ENCODE measurements at regions not wholly inside any gene's neighbourhood (a gene's known extent, or its start where the extent isn't known, plus 50 kb on each side); places are given as distances from the start of the nearest gene placed in this dataset.

- no peak overlapping the region for H2BK15ac ChIP-seq (ENCODE audit: low read depth, low read length)
- no peak overlapping the region for H2BK5ac ChIP-seq (ENCODE audit: insufficient read length, low read length)
- no peak overlapping the region for H3K18ac ChIP-seq (ENCODE audit: insufficient read length, low read depth, low read length)
- H3K4me1 ChIP-seq (ENCODE audit: insufficient read depth, low read length) = no peaks in the 10 kb centered on the region
- no peaks in the 10 kb centered on the region for H3K79me2 ChIP-seq (ENCODE audit: insufficient read depth, low read length)
- no peak for TF ChIP-seq CTCF (conservative IDR thresholded peaks at IDR 0.05)
- no peak overlapping the region for H2AFZ ChIP-seq (ENCODE audit: low read length)
- H3K4ac ChIP-seq (ENCODE audit: low read depth, low read length) = no peak overlapping the region
- WGBS (ENCODE audit: extremely low coverage, insufficient read length, low lambda C conversion rate) = no CpG with 5 or more reads among the region's 8 CpGs
- H3K79me1 ChIP-seq (ENCODE audit: insufficient read depth, low read depth, low read length, poor library complexity, severe bottlenecking) = no peaks in the 10 kb centered on the region
- no peak overlapping the region; a peak in 1 of 7 replicates for H3K27ac Mint-ChIP-seq
- H3K27me3 Mint-ChIP-seq (ENCODE audit: low read depth) = peaks cover 82% of the 10 kb centered on the region
- H2BK20ac ChIP-seq (ENCODE audit: low read depth, low read length, poor library complexity, severe bottlenecking) = no peak overlapping the region
- H3K56ac ChIP-seq (ENCODE audit: insufficient read length, low read depth, low read length) = no peak overlapping the region
- H3K4me2 ChIP-seq (ENCODE audit: insufficient read depth, insufficient read length, low read length) = no peak overlapping the region
- no peak overlapping the region for H2AK5ac ChIP-seq (ENCODE audit: insufficient read length, low read length)
- no peaks in the 10 kb centered on the region for H4K20me1 ChIP-seq (ENCODE audit: control insufficient read depth, insufficient read depth, insufficient read length)
- no peaks in the 10 kb centered on the region for H3K9me3 ChIP-seq (ENCODE audit: control insufficient read depth, low read depth, low read length)
- H3T11ph ChIP-seq (ENCODE audit: low read length) = no peak overlapping the region
- no peak overlapping the region for H3K4me3 Mint-ChIP-seq
- no peak for DNase-seq
- H4K5ac ChIP-seq (ENCODE audit: insufficient read length, low read depth, low read length) = no peak overlapping the region
- H4K8ac ChIP-seq (replicated peaks; ENCODE audit: insufficient read length, low read depth, low read length) = no peak overlapping the region
- no peak overlapping the region for H4K91ac ChIP-seq (ENCODE audit: insufficient read length, low read depth, low read length)
- no peak overlapping the region for H3K27ac ChIP-seq (ENCODE audit: insufficient read length, low read depth, low read length)
- H2BK120ac ChIP-seq (ENCODE audit: low read depth, low read length, poor library complexity, severe bottlenecking) = no peak overlapping the region
- no peak overlapping the region for H3K23ac ChIP-seq (ENCODE audit: insufficient read length, low read depth, low read length)
- no peak overlapping the region for H2BK12ac ChIP-seq (ENCODE audit: insufficient read length, low read depth, low read length)
- no peaks in the 10 kb centered on the region for H3K9me3 Mint-ChIP-seq
- peaks cover 2 to 5% of the 10 kb centered on the region in 2 experiments; a peak in 2 of 4 replicates for H3K4me1 Mint-ChIP-seq
- no peaks in the 10 kb centered on the region for H3K23me2 ChIP-seq (ENCODE audit: insufficient read length, low read depth, low read length, poor library complexity, severe bottlenecking)
- H3K27me3 ChIP-seq (ENCODE audit: insufficient read depth, low read length) = no peaks in the 10 kb centered on the region
- H3K9ac ChIP-seq (ENCODE audit: extremely low read depth, insufficient read length, low read length) = no peak overlapping the region
- H3K36me3 Mint-ChIP-seq (ENCODE audit: insufficient read depth in 1 of 3, low read depth in 3 of 3) = no peaks in the 10 kb centered on the region
- no peak overlapping the region for H3K14ac ChIP-seq (ENCODE audit: insufficient read depth, low read length)
Measured at GRCh38 chr5:135092476-135092875, 58.4 kb upstream of the PITX1 start.
